Lung microvascular endothelial cell (primary cell): ENCODE measurements at regions not wholly inside any gene's neighbourhood (a gene's known extent, or its start where the extent isn't known, plus 50 kb on each side); places are given as distances from the start of the nearest gene placed in this dataset.

Experiments
- DNase-seq, 2 donors: peaks; one replicate each; pipeline versions ENCODE4 v3.0.0 to v3.0.0-alpha.2; 2010; ENCODE audit warnings: low read depth in 2 of 2

DNA sequence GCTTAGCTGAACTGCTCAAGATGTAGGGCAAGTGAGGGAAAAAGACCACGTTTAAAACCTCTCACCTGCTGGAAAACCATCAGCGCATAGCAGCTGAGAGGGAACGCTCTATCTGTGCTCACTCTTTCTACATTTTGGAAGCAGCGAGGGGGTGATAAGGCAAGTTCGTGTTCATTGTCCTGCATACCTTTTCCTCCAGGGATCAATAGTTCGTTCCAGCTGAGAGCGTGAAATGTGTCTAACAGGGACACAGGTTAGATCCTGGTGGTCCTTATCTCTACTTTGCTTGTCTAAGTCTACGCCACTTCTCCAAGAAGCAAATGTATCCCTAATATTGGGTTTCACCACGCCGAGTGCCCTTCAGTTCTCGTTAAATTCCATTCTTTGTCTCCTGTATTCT, 183.5 kb upstream of the ZFHX3 start:
- DNase-seq = no peak

DNA sequence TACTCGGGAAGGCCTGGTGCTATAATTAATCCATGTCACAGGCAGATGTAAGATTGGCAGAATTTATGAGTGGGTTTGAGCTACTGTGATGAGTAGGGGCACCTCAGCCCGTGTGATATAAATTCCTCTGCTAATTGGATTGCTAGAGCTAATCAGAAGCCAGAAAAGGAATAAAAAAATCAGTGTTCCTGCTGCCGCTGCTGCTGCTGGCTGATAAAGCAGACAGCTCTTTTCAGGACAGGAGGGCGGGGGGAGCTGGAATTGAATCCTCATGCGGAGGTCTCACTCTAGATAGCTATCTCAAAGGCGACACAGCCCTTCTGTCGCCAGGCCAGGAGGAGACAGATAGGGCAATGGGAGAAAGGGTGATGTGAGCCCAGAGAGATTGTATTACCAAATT, 182.7 kb upstream of the ZFHX3 start:
- no peak for DNase-seq

DNA sequence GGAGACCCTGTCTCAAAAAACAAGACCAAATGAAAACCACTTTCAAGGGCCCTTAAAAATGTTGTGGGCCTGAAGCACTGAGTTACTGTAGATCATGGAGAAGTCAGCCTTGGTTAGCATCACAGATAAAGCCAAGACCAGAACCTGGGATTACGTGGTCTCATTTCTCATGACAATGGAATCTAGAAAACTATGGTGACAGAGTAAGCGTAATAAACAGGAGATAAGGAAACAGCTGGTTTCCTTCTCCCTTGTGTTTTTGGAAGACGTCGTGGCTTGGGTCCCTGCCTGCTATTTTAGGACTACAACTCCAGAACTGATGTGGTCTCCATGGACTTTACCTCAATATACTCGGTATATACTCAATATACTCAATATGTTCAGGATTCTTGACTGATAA, 180.7 kb upstream of the ZFHX3 start:
- peak in 1 of 2 donors; percentile 75 for DNase-seq

DNA sequence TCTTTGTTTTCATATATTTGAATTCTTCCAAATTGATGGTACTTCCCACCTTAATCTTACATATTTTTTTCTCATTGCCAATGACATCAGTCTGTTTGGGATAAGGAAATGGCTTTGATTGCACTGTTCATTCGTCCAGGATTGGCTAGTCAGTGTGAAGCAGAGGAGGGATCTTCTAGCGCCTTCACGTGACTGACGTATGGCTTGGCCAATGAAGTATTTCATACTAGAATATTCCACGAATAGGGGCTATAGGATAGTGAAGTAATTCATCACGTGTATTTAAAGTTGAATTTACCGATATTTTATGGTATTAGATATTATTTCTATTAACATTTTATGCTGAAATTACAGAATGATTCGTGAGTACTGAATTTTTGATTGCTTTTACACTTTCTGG, 178.7 kb upstream of the ZFHX3 start:
- DNase-seq = no peak

DNA sequence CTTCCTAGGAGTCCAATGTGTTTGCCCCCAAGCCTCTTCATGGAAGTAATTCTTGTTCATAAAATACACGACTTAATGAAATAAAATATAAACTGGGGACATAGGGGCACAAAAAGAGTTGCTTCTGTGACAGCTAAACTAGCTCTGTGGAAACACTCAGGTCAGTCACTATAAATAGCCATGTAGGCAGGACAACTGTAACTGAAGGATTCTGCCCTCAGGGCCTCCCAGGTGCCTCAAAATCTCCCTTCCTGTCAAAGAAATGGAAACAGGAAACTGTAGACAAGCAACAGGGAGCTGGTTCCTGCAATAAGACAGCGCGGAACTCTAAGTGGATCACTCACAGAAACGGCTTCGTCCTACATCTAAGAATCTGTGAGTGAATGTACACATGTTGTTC, 178.1 kb upstream of the ZFHX3 start:
- no peak for DNase-seq

DNA sequence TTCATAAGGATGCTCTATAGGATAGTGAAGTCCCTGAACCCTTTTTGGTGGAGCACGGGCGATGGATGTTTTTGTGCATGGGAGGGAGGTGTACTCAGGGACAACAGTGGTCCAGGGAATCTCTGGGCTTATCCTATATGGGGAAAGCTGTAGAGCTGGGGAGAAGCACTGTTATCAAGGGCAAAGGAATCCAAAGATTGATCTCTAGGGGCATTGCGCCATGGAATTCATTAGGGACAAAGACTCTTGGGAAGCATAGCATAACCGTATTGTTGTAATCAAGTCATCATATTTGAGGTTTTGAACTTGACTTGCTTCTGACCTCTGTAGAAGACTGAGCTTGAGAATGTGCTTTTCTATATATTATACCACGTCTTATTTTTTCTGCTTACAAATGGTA, 172.9 kb upstream of the ZFHX3 start:
- DNase-seq = no peak

DNA sequence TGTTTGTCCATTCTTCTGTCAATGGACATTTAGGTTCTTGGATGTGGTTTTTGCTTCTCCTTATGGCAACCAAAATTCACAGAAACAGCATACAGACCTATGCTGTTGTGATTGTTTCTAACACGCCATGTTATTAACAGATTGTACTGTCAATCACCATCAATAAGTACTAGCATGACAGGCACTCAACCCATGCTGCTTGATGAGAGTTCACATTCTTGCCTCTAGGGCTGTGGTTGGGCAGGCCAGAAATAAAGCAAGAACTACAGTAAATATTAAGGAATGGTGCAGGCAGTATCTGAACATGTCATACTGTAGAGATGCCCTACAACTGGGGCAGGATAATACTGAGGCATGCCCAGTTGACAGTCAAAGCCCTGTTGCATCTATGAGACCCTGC, 171.2 kb upstream of the ZFHX3 start:
- no peak for DNase-seq

DNA sequence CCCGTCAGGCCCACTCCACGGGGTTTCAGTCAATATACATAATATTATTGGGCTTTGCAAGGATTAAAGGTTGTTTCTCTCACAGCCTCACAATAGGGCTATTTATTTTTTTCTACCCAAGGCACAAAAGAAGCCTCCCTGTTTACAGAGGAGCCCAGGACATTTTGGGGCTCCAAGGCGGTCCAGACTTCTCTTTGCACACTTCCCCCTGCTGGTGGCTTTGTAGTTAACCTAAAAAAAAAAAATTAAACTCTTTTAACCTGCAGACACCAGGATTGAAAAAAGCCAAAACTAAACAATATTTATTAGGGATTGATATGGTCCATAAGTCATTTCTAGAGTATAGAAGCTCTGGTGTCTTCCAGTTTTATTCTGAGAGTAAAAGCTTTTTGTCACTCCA, 169.7 kb upstream of the ZFHX3 start:
- DNase-seq = peak; percentile 6 to 7

DNA sequence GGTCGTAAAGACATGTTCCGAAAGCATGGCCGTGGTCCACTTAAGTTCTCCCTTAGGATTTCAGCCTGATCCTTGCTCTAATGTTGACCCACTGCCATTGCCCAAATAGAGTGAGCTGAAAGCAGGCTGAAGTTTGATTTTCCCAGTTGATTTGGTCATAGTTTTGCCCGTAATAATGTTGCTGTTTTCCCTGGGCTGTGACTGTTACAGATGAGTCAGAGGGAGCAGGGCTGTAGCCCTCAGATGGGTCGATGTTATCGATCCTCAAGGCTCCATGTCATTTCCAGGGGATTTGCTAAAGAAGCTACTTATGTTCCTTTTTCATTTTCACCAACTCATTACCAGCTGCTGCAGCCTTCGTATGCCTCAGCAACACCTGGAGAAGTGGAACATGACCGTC, 169.0 kb upstream of the ZFHX3 start:
- DNase-seq = no peak

DNA sequence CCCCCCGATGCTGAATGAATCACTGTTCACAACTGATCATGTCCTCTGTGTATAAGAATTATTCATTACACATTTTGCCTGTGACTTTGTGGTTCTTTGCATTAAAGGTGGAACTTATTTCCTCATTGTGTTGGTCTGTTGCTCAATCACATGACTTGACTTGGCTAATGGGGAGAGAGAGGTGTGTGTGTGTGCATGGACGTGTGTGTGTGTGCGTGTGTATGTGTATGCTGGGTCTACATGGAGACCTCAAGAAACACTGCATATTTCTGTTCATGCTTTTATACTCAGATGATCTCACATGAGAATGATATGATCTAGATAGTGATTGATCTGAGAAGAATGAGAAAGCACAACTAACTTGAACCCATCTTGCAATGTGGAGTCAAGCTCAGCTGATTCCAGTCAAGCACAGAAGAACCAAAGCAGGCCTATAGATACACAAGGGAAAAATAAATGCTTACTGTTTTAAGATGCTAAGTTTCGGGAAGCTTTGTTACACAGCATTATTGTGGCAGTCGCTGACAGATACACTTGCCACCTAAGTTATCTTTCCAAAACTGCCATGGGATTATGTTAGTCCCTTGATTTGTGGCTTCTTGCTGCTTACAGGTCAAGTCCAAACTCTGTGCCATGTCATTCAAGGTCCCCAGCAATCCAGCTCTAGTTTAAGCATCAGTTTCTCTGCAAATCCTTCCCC, 167.9 kb upstream of the ZFHX3 start:
- no peak for DNase-seq

DNA sequence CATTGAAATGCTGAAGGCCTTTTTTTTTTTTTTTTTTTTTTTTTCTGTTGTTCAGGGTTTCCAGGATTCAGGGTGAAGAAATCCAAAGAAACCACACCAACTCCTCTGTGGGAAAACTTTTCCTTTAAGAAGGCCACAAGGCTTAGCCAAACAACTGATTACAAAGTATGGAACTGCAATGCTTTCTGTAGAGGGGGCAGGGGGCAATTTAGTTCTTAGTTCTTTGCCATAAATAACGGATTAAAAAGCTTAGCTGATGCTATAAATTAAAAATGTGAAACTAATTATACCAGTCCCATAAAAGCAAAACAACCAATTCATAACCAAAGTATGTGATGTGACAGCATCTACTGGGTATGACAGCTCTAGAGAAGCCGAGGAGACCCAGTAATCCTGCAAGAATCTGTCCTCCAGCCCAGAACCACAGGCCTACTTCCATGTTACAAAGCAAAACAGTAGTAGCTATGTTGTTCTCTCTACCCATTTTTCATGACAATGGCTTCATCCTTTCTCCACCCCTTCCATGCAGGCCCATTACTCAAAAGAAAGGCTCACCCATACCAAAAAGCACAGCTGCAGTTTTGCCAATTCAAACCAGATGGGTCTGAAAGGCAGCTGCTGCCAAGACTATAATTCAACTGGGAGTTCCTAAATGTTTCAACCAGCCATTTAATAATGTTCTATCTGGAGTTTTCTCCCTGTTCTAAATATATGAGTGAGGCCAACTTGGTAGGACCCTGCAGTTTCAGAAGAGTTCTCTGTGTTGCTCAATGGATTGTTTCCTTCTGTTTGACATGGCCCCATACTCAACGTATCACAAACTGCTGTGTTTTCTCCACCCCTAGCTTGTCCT, 167.1 kb upstream of the ZFHX3 start:
- no peak for DNase-seq

DNA sequence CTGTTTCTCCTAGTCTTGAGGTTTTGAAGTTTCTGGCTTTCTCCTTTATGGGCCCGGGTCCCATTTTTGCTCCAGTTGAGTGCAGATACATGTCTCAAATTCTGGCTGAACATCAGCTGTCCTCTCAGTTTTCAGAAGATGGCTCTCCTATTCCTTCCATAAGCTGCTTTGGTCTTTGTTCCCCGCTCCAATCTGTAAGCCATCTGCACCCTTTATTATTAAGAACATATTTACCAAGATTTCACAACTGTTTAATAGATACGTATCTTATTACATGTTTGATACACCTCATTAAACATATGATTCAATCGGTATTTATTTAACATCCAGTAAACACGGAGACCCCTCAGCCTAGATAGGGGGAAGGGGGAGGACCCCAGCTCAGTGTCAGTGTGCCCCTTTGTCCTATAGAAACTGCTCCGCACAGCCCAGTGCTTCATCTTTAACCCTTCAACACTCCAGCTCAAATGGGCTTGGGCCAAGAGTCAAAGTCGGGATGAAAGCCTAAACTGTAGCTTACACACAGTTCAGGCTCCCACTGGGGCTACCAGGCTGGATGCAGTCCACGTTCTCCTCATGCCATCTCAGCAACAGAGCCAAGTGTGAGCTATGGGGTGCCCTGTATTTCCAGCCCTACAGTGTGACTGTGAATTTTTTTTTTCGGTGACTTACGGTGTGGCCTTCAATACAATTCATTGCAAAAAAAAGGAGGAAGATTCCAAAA, 166.0 kb upstream of the ZFHX3 start:
- no peak for DNase-seq

DNA sequence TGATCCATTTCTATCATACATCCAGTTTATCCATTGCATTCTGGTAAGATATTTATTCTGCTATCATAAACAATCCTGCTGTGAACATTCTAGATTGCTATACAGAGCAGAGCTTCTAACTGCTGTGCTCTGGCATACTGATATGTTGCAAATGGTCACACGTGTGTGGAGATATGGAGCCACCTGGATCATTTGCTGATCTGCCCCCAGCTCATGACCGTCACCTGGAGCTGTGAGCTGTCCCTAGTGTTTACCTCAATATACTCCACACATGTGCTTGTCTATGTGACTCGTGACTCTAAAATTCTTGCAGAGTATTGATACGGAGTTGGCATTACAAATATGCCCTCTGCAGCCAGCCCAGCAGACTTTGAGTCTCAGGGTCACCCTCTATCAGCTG, 164.5 kb upstream of the ZFHX3 start:
- DNase-seq = no peak

DNA sequence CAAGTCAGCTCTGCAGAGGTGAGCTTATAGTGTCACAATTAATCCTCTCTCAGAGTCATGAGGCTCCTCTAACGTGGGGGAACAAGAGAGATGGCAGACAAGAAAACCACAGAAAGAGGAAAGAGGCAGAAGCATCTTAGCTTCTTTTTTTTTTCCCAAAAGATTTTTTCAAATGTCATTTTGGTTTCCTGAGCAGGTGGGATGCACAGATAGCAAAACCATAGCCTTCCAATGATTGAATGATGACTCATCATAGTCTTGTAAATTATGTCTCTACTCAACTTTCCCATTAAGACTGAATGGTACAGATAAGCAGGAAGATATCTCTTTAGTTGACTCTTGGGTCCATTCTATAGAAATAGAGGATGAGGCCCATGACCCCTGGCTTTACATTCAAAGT, 162.8 kb upstream of the ZFHX3 start:
- no peak for DNase-seq

DNA sequence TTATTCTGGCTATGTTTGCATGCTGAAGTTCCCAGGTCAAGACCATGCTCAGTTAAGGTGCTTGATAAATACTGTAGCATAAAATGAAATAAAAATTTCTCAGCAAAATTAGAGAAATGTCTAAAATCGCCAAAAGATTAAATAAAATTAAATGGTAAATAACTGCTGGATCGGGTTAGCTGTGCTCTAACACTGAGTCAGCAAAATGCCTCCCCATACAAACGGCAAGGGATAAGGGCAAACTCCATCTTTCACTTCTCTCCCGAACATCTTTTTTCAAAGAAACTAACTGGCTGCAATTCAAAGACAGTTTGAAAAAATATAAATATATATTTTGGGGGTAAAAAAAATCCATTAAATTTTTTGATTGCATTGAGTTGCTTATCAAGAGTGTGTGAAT, 162.2 kb upstream of the ZFHX3 start:
- DNase-seq = no peak

DNA sequence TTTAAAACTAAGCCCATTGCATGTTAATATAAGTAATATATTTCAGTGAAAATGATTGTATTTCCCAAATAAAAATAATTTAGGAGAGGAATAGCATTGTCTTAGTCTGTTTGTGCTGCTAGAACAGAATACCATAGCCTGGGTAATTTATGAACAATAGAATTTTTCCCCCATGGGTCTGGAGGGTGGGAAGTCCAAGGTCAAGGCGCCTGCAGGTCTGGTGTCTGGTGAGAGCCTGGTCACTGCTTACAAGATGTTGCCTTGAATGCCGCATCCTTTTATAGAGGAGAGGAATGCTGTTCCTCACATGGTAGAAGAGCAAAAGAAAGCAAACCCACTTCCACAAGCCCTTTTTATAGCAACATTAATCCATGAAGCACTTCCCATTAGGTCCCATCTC, 161.3 kb upstream of the ZFHX3 start:
- DNase-seq = no peak

DNA sequence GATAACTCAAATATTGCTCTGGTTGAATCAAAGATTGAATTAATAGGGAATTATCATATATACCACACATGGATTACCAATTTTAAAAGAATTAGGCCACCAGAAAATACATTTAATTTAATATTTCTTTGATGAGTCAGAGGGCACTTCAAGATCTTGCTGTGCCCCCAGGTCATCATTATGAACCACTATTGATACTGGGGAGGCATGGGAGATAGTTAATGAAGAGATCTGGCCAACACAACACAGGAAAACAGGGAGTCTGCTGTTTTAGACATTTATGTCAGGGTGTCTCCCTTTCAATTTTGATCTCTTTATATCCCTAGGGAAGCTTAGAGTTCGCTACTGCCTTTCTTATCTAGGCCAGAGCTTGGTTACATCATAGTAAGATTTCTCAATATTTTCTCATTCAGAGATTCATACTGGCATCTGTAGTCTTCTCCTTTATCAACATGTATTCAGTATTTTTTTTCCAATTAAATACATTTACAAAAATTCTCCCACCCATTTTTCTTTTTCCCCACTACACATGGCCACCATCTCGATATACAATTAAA, 158.3 kb upstream of the ZFHX3 start:
- no peak for DNase-seq

DNA sequence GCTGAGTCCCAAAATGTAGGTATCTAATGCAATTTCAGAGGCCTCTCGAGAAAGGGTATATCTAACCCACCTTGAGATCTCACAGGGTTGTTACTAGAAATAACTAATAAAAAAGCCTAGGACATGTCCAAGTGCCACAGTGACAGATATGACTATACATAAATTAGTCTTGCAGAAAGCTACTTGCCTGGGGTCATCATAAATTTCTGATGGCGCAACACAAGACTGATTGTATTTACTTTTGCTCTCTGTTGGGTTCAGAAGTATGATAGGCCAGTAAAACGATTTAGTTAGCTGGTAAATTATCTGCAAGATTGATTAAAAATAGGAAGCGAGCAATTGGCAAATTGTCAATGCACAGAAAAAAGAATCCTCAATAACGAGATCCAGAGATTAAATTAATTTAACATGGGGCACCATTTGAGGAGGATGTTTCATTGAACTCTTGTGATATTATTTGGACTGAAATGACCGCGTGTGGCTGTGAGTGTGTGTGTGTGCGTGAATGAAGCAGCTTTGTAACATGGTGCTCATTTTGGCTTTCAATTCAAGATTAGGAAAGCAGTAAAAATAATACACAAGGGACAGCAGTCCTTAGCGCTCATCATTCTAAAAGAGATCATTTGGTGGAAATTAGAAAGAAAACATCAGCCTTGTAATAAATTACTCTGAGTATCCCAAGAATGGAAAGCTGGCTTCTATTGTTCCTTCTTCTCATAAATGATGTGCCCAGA, 157.4 kb upstream of the ZFHX3 start:
- DNase-seq = no peak

DNA sequence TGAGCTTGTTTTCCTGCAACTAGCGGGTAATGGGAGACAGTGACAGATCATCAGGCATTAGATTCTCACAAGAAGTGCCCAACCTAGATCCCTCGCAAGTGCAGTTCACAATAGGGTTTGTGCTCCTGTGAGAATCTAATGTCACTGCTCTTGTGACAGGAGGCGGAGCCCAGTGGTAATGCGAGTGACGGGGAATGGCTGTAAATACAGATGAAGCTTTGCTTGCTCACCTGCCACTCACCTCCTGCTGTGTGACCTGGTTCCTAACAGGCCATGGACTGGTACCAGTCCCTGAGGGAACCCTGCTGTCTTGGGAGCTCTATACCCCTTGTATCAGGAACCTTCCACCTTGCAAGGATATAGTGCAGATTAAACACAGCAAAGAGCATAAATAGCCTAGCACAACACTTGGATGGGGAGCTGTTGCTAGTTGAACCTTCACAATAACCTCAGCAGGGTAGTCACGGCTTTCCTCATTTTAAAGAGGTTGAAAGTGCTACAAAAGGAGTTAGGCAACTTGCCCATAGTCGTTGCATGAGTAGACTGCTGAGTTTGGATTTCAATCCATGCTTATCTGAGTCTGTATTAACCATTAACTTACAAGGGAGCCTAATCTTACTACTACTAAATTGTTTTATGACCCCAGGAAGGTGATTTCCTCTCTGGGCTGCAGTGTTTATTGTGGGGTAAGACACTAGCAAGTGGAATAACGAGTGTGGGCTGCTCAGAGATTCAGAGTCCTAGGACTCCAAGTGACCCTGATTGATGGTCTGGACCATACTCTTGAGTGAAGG, 156.6 kb upstream of the ZFHX3 start:
- DNase-seq = no peak

DNA sequence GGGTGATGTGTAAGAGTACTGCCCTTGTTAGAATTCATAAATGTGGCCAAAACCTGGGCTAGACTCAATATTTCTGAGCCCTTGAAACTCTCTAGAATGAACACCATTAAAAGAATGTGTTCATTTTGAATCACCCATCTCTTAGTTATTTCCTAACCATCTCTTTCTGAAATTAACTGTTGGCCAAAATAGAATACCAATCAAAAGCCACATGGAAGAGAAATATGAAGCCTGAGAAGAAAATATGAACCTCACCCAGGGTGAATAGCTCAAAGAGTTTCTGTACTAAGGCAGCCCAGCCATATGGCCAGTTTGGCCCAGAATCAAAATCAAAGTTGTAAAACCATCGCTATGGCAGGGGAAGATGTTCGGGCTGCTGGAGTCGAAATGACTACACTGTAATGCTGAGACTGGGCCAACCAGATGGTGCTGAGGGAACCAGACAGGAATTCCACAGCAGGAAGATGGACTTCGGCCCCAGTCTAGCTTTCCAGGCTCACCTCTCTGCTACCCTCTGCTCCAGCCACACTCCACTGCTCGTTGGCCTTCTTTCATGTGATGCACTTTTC, 154.3 kb upstream of the ZFHX3 start:
- DNase-seq = no peak
